22Rv1 (cell line): ENCODE measurements at regions not wholly inside any gene's neighbourhood (a gene's known extent, or its start where the extent isn't known, plus 50 kb on each side); places are given as distances from the start of the nearest gene placed in this dataset.

Source experiments
- ZFX ChIP-seq: fragments of 450-650 bp; IDR thresholded peaks from 2 replicates; pipeline ENCODE4 v1.6.1; 2017; ENCODE audit warnings: antibody characterized with exemption, borderline replicate concordance
- TF ChIP-seq, protein P1 (sequence below): fragments of 450-650 bp; IDR thresholded peaks from 2 replicates; pipeline ENCODE4 v1.5.1; 2017; ENCODE audit warnings: mild to moderate bottlenecking

DNA sequence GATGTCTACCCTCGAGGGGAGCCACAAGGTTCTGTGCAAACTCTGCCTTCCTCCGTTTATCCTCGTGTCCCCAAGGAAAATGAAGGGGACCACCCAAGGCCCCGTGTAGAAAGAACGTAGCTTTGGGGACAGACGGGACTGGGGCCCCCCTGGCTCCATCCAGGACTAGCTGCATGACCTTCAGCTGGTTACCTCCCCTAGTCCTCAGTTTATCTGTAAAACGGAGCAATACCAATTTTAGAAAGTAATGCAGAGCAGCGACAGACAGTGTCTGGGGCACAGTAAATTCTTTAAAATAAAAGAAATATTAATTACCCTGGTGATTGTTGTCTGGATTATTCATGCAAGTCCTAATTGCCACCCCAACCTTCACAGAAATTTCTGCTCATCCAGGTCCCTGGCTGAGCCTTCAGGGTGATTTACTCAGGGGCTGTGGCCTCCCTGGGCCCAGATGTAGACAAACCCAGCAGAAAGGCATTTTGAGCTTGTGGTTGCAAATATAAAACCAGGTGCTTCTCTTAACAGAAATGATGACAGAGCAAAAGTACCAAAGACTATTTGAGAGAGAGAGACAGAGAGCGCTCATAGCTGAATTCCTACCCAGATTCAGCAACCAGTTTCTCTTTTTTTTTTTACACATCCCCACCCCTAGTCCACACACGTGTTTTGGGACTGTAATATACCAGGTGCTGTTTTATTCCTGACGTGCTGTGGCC lies 155.1 kb upstream of the SMIM23 start:
- TF ChIP-seq, protein P1, sequence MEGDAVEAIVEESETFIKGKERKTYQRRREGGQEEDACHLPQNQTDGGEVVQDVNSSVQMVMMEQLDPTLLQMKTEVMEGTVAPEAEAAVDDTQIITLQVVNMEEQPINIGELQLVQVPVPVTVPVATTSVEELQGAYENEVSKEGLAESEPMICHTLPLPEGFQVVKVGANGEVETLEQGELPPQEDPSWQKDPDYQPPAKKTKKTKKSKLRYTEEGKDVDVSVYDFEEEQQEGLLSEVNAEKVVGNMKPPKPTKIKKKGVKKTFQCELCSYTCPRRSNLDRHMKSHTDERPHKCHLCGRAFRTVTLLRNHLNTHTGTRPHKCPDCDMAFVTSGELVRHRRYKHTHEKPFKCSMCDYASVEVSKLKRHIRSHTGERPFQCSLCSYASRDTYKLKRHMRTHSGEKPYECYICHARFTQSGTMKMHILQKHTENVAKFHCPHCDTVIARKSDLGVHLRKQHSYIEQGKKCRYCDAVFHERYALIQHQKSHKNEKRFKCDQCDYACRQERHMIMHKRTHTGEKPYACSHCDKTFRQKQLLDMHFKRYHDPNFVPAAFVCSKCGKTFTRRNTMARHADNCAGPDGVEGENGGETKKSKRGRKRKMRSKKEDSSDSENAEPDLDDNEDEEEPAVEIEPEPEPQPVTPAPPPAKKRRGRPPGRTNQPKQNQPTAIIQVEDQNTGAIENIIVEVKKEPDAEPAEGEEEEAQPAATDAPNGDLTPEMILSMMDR: no peak
- TF ChIP-seq ZFX: no peak
